DND-41 (cell line): ENCODE measurements at regions not wholly inside any gene's neighbourhood (a gene's known extent, or its start where the extent isn't known, plus 50 kb on each side); places are given as distances from the start of the nearest gene placed in this dataset.

ENCODE experiments used
- CTCF ChIP-seq: IDR thresholded peaks from 2 replicates; pipeline ENCODE4 v1.5.1; 2012; ENCODE audit warnings: borderline replicate concordance, low read length, moderate library complexity, mild to moderate bottlenecking; ENCODE audit not compliant: poor library complexity, severe bottlenecking; ENCODE audit errors: extremely low read depth
- EZH2 ChIP-seq: IDR thresholded peaks from 3 replicates; pipeline ENCODE4 v1.6.1; 2012; ENCODE audit warnings: borderline replicate concordance, low read depth, mild to moderate bottlenecking, moderate library complexity, low read length, inconsistent platforms; ENCODE audit not compliant: severe bottlenecking

- TF ChIP-seq CTCF = no peak
- TF ChIP-seq EZH2 = no peak
These were observed 94.5 kb downstream of the CPZ start for GRCh38 chr4:8687083-8687482.
